ENCODE measurements at regions not wholly inside any gene's neighbourhood (a gene's known extent, or its start where the extent isn't known, plus 50 kb on each side); places are given as distances from the start of the nearest gene placed in this dataset.

DNA sequence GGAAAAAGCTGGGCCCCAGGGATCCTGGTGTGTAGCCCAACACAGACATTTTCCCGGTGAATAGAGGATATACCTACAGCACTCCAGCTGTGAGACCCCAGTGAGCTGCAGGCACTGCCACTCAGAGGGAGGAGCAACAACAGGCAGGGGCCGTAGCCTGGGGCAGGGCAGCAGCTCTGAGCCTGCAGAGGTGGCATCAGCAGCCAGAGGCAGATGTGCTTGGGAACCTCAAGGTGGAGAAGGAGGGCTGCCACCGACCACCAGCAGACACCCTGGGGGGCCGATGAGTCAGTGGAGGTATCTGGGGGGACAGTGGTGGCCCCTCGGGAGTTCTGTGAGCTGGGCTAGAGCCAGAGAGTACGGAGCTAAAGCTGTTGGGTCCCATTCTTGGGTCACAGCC lies 110.2 kb upstream of the GDF10 start:
- Histone ChIP-seq H3K4me2 (ENCODE audit: low read length) (no peak overlapping the region), H3K36me3 (ENCODE audit: low read depth, low read length) (no peaks in the 10 kb centered on the region), H3K27me3 (ENCODE audit: low read length) (no peaks in the 10 kb centered on the region), H3F3A (ENCODE audit: low read length, unreplicated experiment) (no peaks in the 10 kb centered on the region), H3K4me1 (ENCODE audit: insufficient read depth, low read length) (peaks cover 16% of the 10 kb centered on the region), H2AFZ (ENCODE audit: low read length) (no peak overlapping the region), H3K9me2 (replicated peaks; ENCODE audit: low read length) (no peaks in the 10 kb centered on the region), H3K4me3 (ENCODE audit: low read length) (no peak overlapping the region), H3K79me2 (ENCODE audit: low read length) (no peaks in the 10 kb centered on the region), H3K9me3 (ENCODE audit: low read length) (no peaks in the 10 kb centered on the region), H4K20me1 (ENCODE audit: low read length) (no peaks in the 10 kb centered on the region), H3K9ac (ENCODE audit: low read length) (no peak overlapping the region), H3K27ac (ENCODE audit: low read length) (peak overlapping the region; percentile 38)
- ChIA-PET CTCF (no interaction called here), POLR2A (ENCODE audit: unreplicated experiment) (no interaction called here)
- no peak for ATAC-seq
- no peak for DNase-seq
- intact Hi-C loops (cut with micrococcal nuclease), result no loop called here
- no TSS peak for BruUV-seq (replicated peaks)
- TF ChIP-seq EZH2 (IDR thresholded peaks at IDR 0.05; ENCODE audit: low read length, unreplicated experiment), result no peak
- TF ChIP-seq, protein P1, sequence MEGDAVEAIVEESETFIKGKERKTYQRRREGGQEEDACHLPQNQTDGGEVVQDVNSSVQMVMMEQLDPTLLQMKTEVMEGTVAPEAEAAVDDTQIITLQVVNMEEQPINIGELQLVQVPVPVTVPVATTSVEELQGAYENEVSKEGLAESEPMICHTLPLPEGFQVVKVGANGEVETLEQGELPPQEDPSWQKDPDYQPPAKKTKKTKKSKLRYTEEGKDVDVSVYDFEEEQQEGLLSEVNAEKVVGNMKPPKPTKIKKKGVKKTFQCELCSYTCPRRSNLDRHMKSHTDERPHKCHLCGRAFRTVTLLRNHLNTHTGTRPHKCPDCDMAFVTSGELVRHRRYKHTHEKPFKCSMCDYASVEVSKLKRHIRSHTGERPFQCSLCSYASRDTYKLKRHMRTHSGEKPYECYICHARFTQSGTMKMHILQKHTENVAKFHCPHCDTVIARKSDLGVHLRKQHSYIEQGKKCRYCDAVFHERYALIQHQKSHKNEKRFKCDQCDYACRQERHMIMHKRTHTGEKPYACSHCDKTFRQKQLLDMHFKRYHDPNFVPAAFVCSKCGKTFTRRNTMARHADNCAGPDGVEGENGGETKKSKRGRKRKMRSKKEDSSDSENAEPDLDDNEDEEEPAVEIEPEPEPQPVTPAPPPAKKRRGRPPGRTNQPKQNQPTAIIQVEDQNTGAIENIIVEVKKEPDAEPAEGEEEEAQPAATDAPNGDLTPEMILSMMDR (conservative IDR thresholded peaks at IDR 0.05; ENCODE audit: low read depth, low read length), result no peak
- TF ChIP-seq EZH2phosphoT487 (IDR thresholded peaks at IDR 0.05; ENCODE audit: borderline replicate concordance, low read length), result no peak

DNA sequence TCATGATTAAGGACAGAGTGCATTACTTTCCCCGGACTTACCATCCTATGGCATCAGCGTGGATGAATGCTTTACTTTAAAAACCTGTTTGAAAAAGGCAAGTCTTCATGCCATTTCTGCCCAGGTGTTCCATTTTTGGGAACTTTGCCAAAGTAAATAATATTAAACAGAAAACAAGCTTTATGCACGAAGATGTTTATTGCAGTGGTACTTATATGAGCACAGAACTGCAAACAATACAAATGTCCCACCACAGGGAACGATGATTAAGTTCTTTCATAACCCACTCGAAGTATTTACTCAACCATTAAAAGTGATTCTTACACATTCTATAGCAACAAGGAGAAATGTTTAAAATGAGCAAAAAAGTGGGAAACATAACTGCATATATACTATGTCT lies 109.7 kb upstream of the GDF10 start:
- H3K9me2 ChIP-seq (replicated peaks; ENCODE audit: low read length), result no peaks in the 10 kb centered on the region
- no TSS peak for BruUV-seq (replicated peaks)
- H3K36me3 ChIP-seq (ENCODE audit: low read depth, low read length), result no peaks in the 10 kb centered on the region
- ATAC-seq (no peak), DNase-seq (peak; percentile 74)
- H3K4me1 ChIP-seq (ENCODE audit: insufficient read depth, low read length), result peaks cover 16% of the 10 kb centered on the region
- H3K4me2 ChIP-seq (ENCODE audit: low read length), result peak overlapping the region; percentile 26; the same call in 1 of the 2 replicates
- no peaks in the 10 kb centered on the region for H3F3A ChIP-seq (ENCODE audit: low read length, unreplicated experiment)
- TF ChIP-seq EZH2 (IDR thresholded peaks at IDR 0.05; ENCODE audit: low read length, unreplicated experiment) (no peak), EZH2phosphoT487 (IDR thresholded peaks at IDR 0.05; ENCODE audit: borderline replicate concordance, low read length) (no peak)
- no peak overlapping the region for H3K4me3 ChIP-seq (ENCODE audit: low read length)
- no peak overlapping the region for H3K9ac ChIP-seq (ENCODE audit: low read length)
- intact Hi-C loops (cut with micrococcal nuclease), result no loop called here
- peak overlapping the region; percentile 70 for H3K27ac ChIP-seq (ENCODE audit: low read length)
- ChIA-PET CTCF (no interaction called here), POLR2A (ENCODE audit: unreplicated experiment) (no interaction called here)
- no peaks in the 10 kb centered on the region for H3K27me3 ChIP-seq (ENCODE audit: low read length)
- no peaks in the 10 kb centered on the region for H3K79me2 ChIP-seq (ENCODE audit: low read length)
- no peaks in the 10 kb centered on the region for H3K9me3 ChIP-seq (ENCODE audit: low read length)
- H2AFZ ChIP-seq (ENCODE audit: low read length), result no peak overlapping the region
- H4K20me1 ChIP-seq (ENCODE audit: low read length), result no peaks in the 10 kb centered on the region

DNA sequence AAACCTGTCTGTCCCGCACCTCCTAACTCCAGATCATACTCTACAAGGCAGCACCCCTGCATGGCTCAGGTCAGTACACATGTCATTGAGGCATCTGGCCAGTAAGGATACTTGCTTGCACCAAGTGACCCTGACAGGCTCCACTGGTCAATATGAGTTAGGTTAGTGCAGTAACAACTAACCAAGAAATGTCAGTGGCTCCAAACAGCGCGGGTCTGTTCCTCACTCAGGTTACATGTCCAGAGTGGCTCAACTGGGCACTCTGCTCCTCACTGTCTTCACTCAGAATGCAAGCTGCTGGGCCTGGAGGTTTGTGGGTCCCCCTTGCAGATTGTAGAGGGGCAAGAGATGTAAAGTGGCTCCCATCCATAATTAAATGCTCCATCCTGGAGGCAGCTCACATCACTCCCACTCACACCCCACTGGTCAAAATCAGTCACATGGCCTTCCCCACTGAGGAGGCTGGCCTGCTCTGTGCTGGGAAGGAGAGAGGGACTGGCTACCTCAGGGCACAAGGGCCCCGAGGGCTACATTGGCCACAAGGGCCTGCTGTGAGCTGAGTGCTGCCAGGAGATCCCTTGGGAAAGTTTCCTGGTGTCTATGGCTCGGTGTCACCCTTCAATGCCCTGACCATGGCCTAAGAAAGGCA lies 109.1 kb upstream of the GDF10 start:
- no peaks in the 10 kb centered on the region for H3K27me3 ChIP-seq (ENCODE audit: low read length)
- CTCF ChIA-PET, result no interaction called here
- H3K4me1 ChIP-seq (ENCODE audit: insufficient read depth, low read length), result peaks cover 16% of the 10 kb centered on the region
- TF ChIP-seq EZH2 (IDR thresholded peaks at IDR 0.05; ENCODE audit: low read length, unreplicated experiment), result no peak
- no peak for TF ChIP-seq EZH2phosphoT487 (IDR thresholded peaks at IDR 0.05; ENCODE audit: borderline replicate concordance, low read length)
- TF ChIP-seq, protein P1 (conservative IDR thresholded peaks at IDR 0.05; ENCODE audit: low read depth, low read length), result no peak
- H3K36me3 ChIP-seq (ENCODE audit: low read depth, low read length), result no peaks in the 10 kb centered on the region
- BruUV-seq (replicated peaks), result no TSS peak
- H3K79me2 ChIP-seq (ENCODE audit: low read length), result no peaks in the 10 kb centered on the region
- no peaks in the 10 kb centered on the region for H3K9me3 ChIP-seq (ENCODE audit: low read length)
- H3K4me2 ChIP-seq (ENCODE audit: low read length), result peak overlapping the region; percentile 26; the same call in 1 of the 2 replicates
- H3K4me3 ChIP-seq (ENCODE audit: low read length), result no peak overlapping the region
- DNase-seq (no peak), ATAC-seq (no peak)
- no peak overlapping the region for H2AFZ ChIP-seq (ENCODE audit: low read length)
- peak overlapping the region; percentile 70 for H3K27ac ChIP-seq (ENCODE audit: low read length)
- intact Hi-C loops (cut with micrococcal nuclease), result no loop called here
- H3F3A ChIP-seq (ENCODE audit: low read length, unreplicated experiment), result no peaks in the 10 kb centered on the region
- H4K20me1 ChIP-seq (ENCODE audit: low read length), result no peaks in the 10 kb centered on the region
- POLR2A ChIA-PET (ENCODE audit: unreplicated experiment), result no interaction called here
- H3K9ac ChIP-seq (ENCODE audit: low read length), result no peak overlapping the region
- no peaks in the 10 kb centered on the region for H3K9me2 ChIP-seq (replicated peaks; ENCODE audit: low read length)
